OCI-LY3 (cell line): ENCODE measurements at regions not wholly inside any gene's neighbourhood (a gene's known extent, or its start where the extent isn't known, plus 50 kb on each side); places are given as distances from the start of the nearest gene placed in this dataset.
"Not testable (repeated sequence)": the region's sequence is repeated elsewhere in the genome, so short reads cannot be mapped to it uniquely, and the experiment has no call there.

Experiments used
- EZH2phosphoT487 ChIP-seq: fragments of 200-600 bp; shearing (Covaris generic); IDR thresholded peaks from 2 replicates; pipeline ENCODE4 v1.6.1; 2018; ENCODE audit warnings: antibody characterized with exemption, mixed run types, low read depth
- TF ChIP-seq, protein P1 (sequence below): fragments of 200-600, 300-600 bp; sonication (generic); IDR thresholded peaks from 2 replicates; pipeline ENCODE4 v1.5.1; 2014; ENCODE audit warnings: antibody characterized with exemption, low read length, low read depth

DNA sequence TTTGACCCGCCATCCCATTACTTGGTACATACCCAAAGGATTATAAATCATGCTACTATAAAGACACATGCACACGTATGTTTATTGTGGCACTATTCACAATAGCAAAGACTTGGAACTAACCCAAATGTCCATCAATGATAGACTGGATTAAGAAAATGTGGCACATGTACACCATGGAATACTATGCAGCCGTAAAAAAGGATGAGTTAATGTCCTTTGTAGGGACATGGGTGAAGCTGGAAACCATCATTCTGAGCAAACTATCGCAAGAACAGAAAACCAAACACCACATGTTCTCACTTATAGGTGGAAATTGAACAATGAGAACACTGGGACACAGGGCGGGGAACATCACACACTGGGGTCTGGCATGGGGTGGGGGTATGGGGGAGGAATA is 57.1 kb upstream of the GMDS start:
- TF ChIP-seq, protein P1, sequence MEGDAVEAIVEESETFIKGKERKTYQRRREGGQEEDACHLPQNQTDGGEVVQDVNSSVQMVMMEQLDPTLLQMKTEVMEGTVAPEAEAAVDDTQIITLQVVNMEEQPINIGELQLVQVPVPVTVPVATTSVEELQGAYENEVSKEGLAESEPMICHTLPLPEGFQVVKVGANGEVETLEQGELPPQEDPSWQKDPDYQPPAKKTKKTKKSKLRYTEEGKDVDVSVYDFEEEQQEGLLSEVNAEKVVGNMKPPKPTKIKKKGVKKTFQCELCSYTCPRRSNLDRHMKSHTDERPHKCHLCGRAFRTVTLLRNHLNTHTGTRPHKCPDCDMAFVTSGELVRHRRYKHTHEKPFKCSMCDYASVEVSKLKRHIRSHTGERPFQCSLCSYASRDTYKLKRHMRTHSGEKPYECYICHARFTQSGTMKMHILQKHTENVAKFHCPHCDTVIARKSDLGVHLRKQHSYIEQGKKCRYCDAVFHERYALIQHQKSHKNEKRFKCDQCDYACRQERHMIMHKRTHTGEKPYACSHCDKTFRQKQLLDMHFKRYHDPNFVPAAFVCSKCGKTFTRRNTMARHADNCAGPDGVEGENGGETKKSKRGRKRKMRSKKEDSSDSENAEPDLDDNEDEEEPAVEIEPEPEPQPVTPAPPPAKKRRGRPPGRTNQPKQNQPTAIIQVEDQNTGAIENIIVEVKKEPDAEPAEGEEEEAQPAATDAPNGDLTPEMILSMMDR: not testable (repeated sequence)
- not testable (repeated sequence) for TF ChIP-seq EZH2phosphoT487
